ENCODE measurements at regions not wholly inside any gene's neighbourhood (a gene's known extent, or its start where the extent isn't known, plus 50 kb on each side); places are given as distances from the start of the nearest gene placed in this dataset.

GRCh38 chr10:123409426-123409825 is 255.2 kb downstream of the BUB3 start:
- Histone ChIP-seq H3K9ac (ENCODE audit: insufficient read depth in 1 of 2, low read depth in 2 of 2, low read length in 2 of 2) (no peak overlapping the region), H3K36me3 (ENCODE audit: control insufficient read depth, insufficient read depth, low read length) (no peaks in the 10 kb centered on the region), H3K27me3 (ENCODE audit: control insufficient read depth in 2 of 2, insufficient read depth in 2 of 2, low read length in 2 of 2) (no peaks in the 10 kb centered on the region), H4K20me1 (replicated peaks; ENCODE audit: control insufficient read depth, insufficient read depth, low read length) (no peaks in the 10 kb centered on the region), H3K27ac (ENCODE audit: extremely low read depth, low read depth, low read length) (no peak overlapping the region), H3K4me1 (replicated peaks in 1 of 2; ENCODE audit: control insufficient read depth in 2 of 2, insufficient read depth in 2 of 2, low read length in 2 of 2) (no peaks in the 10 kb centered on the region), H2AFZ (ENCODE audit: low read depth, low read length) (no peak overlapping the region), H3K9me3 (replicated peaks; ENCODE audit: control insufficient read depth, insufficient read depth, low read depth, low read length) (no peaks in the 10 kb centered on the region), H3K79me2 (ENCODE audit: control insufficient read depth, insufficient read depth, low read length) (no peaks in the 10 kb centered on the region), H3K4me2 (ENCODE audit: insufficient read depth, low read length) (no peak overlapping the region), H3K4me3 (no peak overlapping the region), H3K9me1 (ENCODE audit: control insufficient read depth, insufficient read depth, low read length) (no peaks in the 10 kb centered on the region)
- in situ Hi-C loops (cut with MboI) (no loop called here), intact Hi-C loops (cut with micrococcal nuclease) (no loop called here)
- TF ChIP-seq ZNF699 (CRISPR knock-in tag; IDR thresholded peaks at IDR 0.05; ENCODE audit: insufficient replicate concordance) (no peak), FOXK1 (CRISPR knock-in tag; IDR thresholded peaks at IDR 0.05; ENCODE audit: borderline replicate concordance) (no peak), ZNF277 (CRISPR knock-in tag; IDR thresholded peaks at IDR 0.05; ENCODE audit: borderline replicate concordance) (no peak), POLR2AphosphoS5 (IDR thresholded peaks at IDR 0.05; ENCODE audit: control insufficient read depth, insufficient read depth, low read depth, low read length) (no peak), SIRT6 (IDR thresholded peaks at IDR 0.05; ENCODE audit: low read depth, low read length) (no peak), BMI1 (IDR thresholded peaks at IDR 0.05; ENCODE audit: low read length) (no peak), NCOA2 (IDR thresholded peaks at IDR 0.05; ENCODE audit: partially characterized antibody in 2 of 2) (no peak), TGIF2 (CRISPR knock-in tag; IDR thresholded peaks at IDR 0.05) (no peak), TCF7L2 (IDR thresholded peaks at IDR 0.05; ENCODE audit: low read depth, low read length) (no peak), RNF2 (IDR thresholded peaks at IDR 0.05) (no peak), EWSR1 (IDR thresholded peaks at IDR 0.05; ENCODE audit: borderline replicate concordance, low read depth, partially characterized antibody) (no peak), TARDBP (IDR thresholded peaks at IDR 0.05) (no peak), ZNF354B (CRISPR knock-in tag; IDR thresholded peaks at IDR 0.05) (no peak), SOX6 (IDR thresholded peaks at IDR 0.05) (no peak), ZNF589 (CRISPR knock-in tag; IDR thresholded peaks at IDR 0.05; ENCODE audit: low read depth) (no peak), FOXJ3 (CRISPR knock-in tag; IDR thresholded peaks at IDR 0.05) (no peak), SRF (CRISPR knock-in tag; IDR thresholded peaks at IDR 0.05) (no peak), IFI16 (CRISPR knock-in tag; IDR thresholded peaks at IDR 0.05) (no peak)
- WGBS (ENCODE audit: insufficient coverage, low coverage, missing lambda C conversion rate): 3% methylated on average over 3 of the region's 3 CpGs
- ATAC-seq (no peak), DNase-seq (ENCODE audit: extremely low read depth in 1 of 4, low spot score in 3 of 4) (no peak), FAIRE-seq (no peak)
- ChIA-PET POLR2A (no interaction called here), CTCF (ENCODE audit: low intra/inter-chr PET ratio) (no interaction called here)
- no TSS peak for BruUV-seq (replicated peaks)
